NB4 (cell line): ENCODE measurements at regions not wholly inside any gene's neighbourhood (a gene's known extent, or its start where the extent isn't known, plus 50 kb on each side); places are given as distances from the start of the nearest gene placed in this dataset.

Source experiments
- MAX ChIP-seq: IDR thresholded peaks from 2 replicates; pipeline ENCODE4 v1.6.1; 2011; ENCODE audit warnings: low read depth, low read length
- MYC ChIP-seq: IDR thresholded peaks from 2 replicates; pipeline ENCODE4 v1.6.1; 2011; ENCODE audit warnings: low read depth, low read length
- POLR2A ChIP-seq: IDR thresholded peaks from 2 replicates; pipeline ENCODE4 v1.6.1; 2011; ENCODE audit warnings: mild to moderate bottlenecking; ENCODE audit not compliant: insufficient read length; ENCODE audit errors: extremely low read depth
- TF ChIP-seq, protein P1 (sequence below): IDR thresholded peaks from one replicate; pipeline ENCODE4 v1.5.1; 2012; ENCODE audit warnings: low read depth, low read length

DNA sequence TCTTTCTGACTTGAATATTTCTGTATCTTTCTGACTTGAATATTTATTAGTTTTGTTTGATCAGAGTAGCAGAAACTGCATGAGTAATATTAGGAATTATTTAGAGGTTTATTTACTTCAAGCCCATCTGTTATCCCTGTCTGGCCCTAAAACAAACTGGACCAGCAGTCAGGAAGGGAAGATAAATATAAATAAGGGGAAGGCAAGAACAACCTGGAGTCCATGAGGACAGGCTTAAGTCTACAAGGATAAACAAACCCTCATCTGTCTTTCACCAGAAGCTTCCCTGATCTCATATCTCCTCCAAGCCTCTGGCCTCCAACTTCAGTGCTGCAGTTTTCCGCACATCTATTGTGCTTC, 524.9 kb downstream of the CENPC start:
- TF ChIP-seq, protein P1, sequence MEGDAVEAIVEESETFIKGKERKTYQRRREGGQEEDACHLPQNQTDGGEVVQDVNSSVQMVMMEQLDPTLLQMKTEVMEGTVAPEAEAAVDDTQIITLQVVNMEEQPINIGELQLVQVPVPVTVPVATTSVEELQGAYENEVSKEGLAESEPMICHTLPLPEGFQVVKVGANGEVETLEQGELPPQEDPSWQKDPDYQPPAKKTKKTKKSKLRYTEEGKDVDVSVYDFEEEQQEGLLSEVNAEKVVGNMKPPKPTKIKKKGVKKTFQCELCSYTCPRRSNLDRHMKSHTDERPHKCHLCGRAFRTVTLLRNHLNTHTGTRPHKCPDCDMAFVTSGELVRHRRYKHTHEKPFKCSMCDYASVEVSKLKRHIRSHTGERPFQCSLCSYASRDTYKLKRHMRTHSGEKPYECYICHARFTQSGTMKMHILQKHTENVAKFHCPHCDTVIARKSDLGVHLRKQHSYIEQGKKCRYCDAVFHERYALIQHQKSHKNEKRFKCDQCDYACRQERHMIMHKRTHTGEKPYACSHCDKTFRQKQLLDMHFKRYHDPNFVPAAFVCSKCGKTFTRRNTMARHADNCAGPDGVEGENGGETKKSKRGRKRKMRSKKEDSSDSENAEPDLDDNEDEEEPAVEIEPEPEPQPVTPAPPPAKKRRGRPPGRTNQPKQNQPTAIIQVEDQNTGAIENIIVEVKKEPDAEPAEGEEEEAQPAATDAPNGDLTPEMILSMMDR = no peak
- TF ChIP-seq POLR2A (no peak), MAX (no peak), MYC (no peak)
